ENCODE measurements at regions not wholly inside any gene's neighbourhood (a gene's known extent, or its start where the extent isn't known, plus 50 kb on each side); places are given as distances from the start of the nearest gene placed in this dataset.

GRCh38 chr15:39094116-39094515, 486.8 kb upstream of the THBS1 start:
- DNase-seq = no peak

GRCh38 chr15:39095218-39095879, 485.5 kb upstream of the THBS1 start:
- DNase-seq = no peak

- DNase-seq = no peak
Measured at GRCh38 chr15:39096608-39097205, 484.2 kb upstream of the THBS1 start.

- no peak for DNase-seq
Measured at GRCh38 chr15:39099524-39099923, 481.4 kb upstream of the THBS1 start.

- DNase-seq = no peak
Measured at GRCh38 chr15:39100106-39100660, 480.7 kb upstream of the THBS1 start.

- DNase-seq = no peak
Measured at GRCh38 chr15:39102431-39102830, 478.4 kb upstream of the THBS1 start.

GRCh38 chr15:39106950-39107349, 473.9 kb upstream of the THBS1 start:
- no peak for DNase-seq

- DNase-seq = no peak
Measured at GRCh38 chr15:39108021-39108420, 472.9 kb upstream of the THBS1 start.

GRCh38 chr15:39110336-39110735, 470.5 kb upstream of the THBS1 start:
- no peak for DNase-seq

GRCh38 chr15:39110746-39111145, 470.1 kb upstream of the THBS1 start:
- DNase-seq = no peak

GRCh38 chr15:39113741-39114140, 467.1 kb upstream of the THBS1 start:
- DNase-seq = no peak

GRCh38 chr15:39114690-39115378, 466.0 kb upstream of the THBS1 start:
- no peak for DNase-seq

GRCh38 chr15:39115379-39116057, 465.4 kb upstream of the THBS1 start:
- DNase-seq = no peak

GRCh38 chr15:39118510-39118909, 462.4 kb upstream of the THBS1 start:
- no peak for DNase-seq

GRCh38 chr15:39124155-39124552, 456.7 kb upstream of the THBS1 start:
- no peak for DNase-seq

- DNase-seq = no peak
Measured at GRCh38 chr15:39124553-39125171, 456.2 kb upstream of the THBS1 start.

GRCh38 chr15:39125226-39125625, 455.7 kb upstream of the THBS1 start:
- no peak for DNase-seq

GRCh38 chr15:39125904-39126303, 455.0 kb upstream of the THBS1 start:
- peak; percentile 33 for DNase-seq

GRCh38 chr15:39127151-39127790, 453.6 kb upstream of the THBS1 start:
- DNase-seq = no peak

- no peak for DNase-seq
Measured at GRCh38 chr15:39127925-39128617, 452.8 kb upstream of the THBS1 start.

- no peak for DNase-seq
Measured at GRCh38 chr15:39128746-39129145, 452.1 kb upstream of the THBS1 start.
